CD4-positive, CD25-positive, alpha-beta regulatory T cell (primary cell): ENCODE measurements at regions not wholly inside any gene's neighbourhood (a gene's known extent, or its start where the extent isn't known, plus 50 kb on each side); places are given as distances from the start of the nearest gene placed in this dataset.

ENCODE experiments used
- ATAC-seq, 2 donors: fragments of 150-1000 bp; cut with Tn5 transposase; one replicate each; pipeline ENCODE4 v1.10.0; 2021; ENCODE audit warnings: low read depth in 2 of 2, moderate number of reproducible peaks in 2 of 2, moderate library complexity in 1 of 2
- DNase-seq, 3 donors: peaks; one replicate each; pipeline versions ENCODE4 v3.0.0 to v3.0.0-alpha.2; 2012 to 2022; ENCODE audit warnings: mixed read lengths in 1 of 3
- H3K27ac ChIP-seq: one replicate; pipeline ENCODE4 v1.7.0; 2013; ENCODE audit warnings: mild to moderate bottlenecking, low read length; ENCODE audit not compliant: insufficient read depth, poor library complexity, severe bottlenecking
- H3K27me3 ChIP-seq: one replicate; pipeline ENCODE4 v1.7.0; 2013; ENCODE audit warnings: low read length; ENCODE audit not compliant: control insufficient read depth, insufficient read depth
- H3K36me3 ChIP-seq: one replicate; pipeline ENCODE4 v1.7.0; 2013; ENCODE audit warnings: mild to moderate bottlenecking, low read length, moderate library complexity; ENCODE audit not compliant: control insufficient read depth, insufficient read depth
- H3K4me1 ChIP-seq: 2 replicates; pipeline ENCODE4 v1.7.0; 2013; ENCODE audit warnings: mild to moderate bottlenecking, low read length; ENCODE audit not compliant: insufficient read depth, control insufficient read depth, poor library complexity, severe bottlenecking
- H3K4me3 ChIP-seq: one replicate; pipeline ENCODE4 v1.7.0; 2013; ENCODE audit warnings: low read depth, mild to moderate bottlenecking, low read length, moderate library complexity
- H3K9me3 ChIP-seq, 2 experiments: 1 replicate in 1 of 2; 2 replicates in 1 of 2; pipeline ENCODE4 v1.7.0; 2013; ENCODE audit warnings: low read length in 2 of 2, mild to moderate bottlenecking in 1 of 2, moderate library complexity in 1 of 2; ENCODE audit not compliant: control insufficient read depth in 2 of 2
- H3K27ac Mint-ChIP-seq, 3 donors: one replicate each; pipeline ENCODE4 v1.8.0; 2020 to 2022; ENCODE audit warnings: mild to moderate bottlenecking in 3 of 3, mixed read lengths in 3 of 3, moderate library complexity in 2 of 3
- H3K27me3 Mint-ChIP-seq: one replicate; pipeline ENCODE4 v1.8.0; 2022; ENCODE audit warnings: mild to moderate bottlenecking, mixed read lengths
- H3K36me3 Mint-ChIP-seq: one replicate; pipeline ENCODE4 v1.8.0; 2020; ENCODE audit warnings: mixed read lengths
- H3K4me1 Mint-ChIP-seq, 4 donors: one replicate each; pipeline ENCODE4 v1.8.0; 2020 to 2022; ENCODE audit warnings: mixed read lengths in 4 of 4, mild to moderate bottlenecking in 1 of 4
- H3K4me3 Mint-ChIP-seq, 4 donors: one replicate each; pipeline ENCODE4 v1.8.0; 2020 to 2022; ENCODE audit warnings: mild to moderate bottlenecking in 4 of 4, mixed read lengths in 4 of 4, moderate library complexity in 3 of 4
- H3K9me3 Mint-ChIP-seq, 7 donors: one replicate each; pipeline ENCODE4 v1.8.0; 2020 to 2022; ENCODE audit warnings: mixed read lengths in 7 of 7, mild to moderate bottlenecking in 3 of 7, moderate library complexity in 2 of 7

DNA sequence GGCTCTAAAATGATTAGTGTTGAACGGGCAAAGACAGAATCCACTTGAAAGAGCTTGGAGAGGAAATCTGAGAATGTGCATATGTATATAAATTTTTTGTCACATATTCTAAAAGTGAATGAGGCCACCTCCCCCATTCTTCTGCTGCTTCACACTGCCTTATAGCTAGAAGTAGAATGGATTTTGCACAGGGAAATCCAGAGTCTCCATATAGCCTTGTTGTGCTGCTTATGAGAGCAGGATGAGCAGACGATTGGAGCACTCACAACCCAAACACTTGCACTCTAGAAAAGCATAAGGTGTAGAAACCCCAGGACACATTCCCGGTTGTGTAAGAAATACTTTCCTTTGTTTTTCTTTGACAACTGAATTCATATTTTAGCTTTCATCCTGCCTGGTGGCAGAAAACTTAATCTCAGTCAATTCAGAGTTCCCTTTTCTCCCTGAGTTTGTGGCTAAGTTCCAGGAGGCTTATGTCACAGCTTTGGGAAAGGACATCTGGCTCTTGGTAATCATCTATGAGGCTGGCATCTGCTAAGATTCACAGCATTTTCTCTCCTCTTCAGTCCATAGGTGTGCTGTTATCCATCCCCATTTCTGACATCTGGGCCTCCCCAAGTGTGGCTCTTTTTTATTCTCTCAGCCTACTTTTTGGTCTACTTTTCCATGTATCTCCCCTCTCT lies 188.4 kb upstream of the PFN2 start:
- Histone ChIP-seq H3K4me3 (no peak overlapping the region), H3K27ac (no peak overlapping the region), H3K36me3 (no peaks in the 10 kb centered on the region), H3K27me3 (no peaks in the 10 kb centered on the region), H3K4me1 (no peaks in the 10 kb centered on the region), H3K9me3 (peaks cover 0 to 4% of the 10 kb centered on the region in 2 experiments)
- Mint-ChIP-seq H3K27ac (no peak overlapping the region), H3K4me1 (no peaks in the 10 kb centered on the region), H3K36me3 (no peaks in the 10 kb centered on the region), H3K9me3 (peaks cover 0 to 5% (median 0%) of the 10 kb centered on the region in 7 donors), H3K4me3 (no peak overlapping the region), H3K27me3 (peaks cover 5% of the 10 kb centered on the region)
- DNase-seq (no peak), ATAC-seq (no peak)

- ATAC-seq (no peak), DNase-seq (no peak)
- H3K36me3 ChIP-seq = no peaks in the 10 kb centered on the region
These were observed 181.9 kb upstream of the PFN2 start for GRCh38 chr3:150152567-150152966.

GRCh38 chr3:150150633-150151032 lies 179.9 kb upstream of the PFN2 start:
- Histone ChIP-seq H3K27ac (no peak overlapping the region), H3K4me1 (no peaks in the 10 kb centered on the region), H3K4me3 (no peak overlapping the region), H3K27me3 (peaks cover 3% of the 10 kb centered on the region), H3K36me3 (no peaks in the 10 kb centered on the region), H3K9me3 (no peaks in the 10 kb centered on the region)
- H3K4me3 Mint-ChIP-seq = no peak overlapping the region
- ATAC-seq (no peak), DNase-seq (no peak)
- no peaks in the 10 kb centered on the region for H3K4me1 Mint-ChIP-seq
- no peaks in the 10 kb centered on the region for H3K27me3 Mint-ChIP-seq
- no peaks in the 10 kb centered on the region for H3K9me3 Mint-ChIP-seq
- H3K36me3 Mint-ChIP-seq = no peaks in the 10 kb centered on the region
- no peak overlapping the region for H3K27ac Mint-ChIP-seq

More at GRCh38 chr3:150152567-150152966, 181.9 kb upstream of the PFN2 start:
- H3K27ac ChIP-seq = no peak overlapping the region
- no peak overlapping the region for H3K27ac Mint-ChIP-seq
- no peaks in the 10 kb centered on the region for H3K27me3 Mint-ChIP-seq
- no peak overlapping the region for H3K4me3 Mint-ChIP-seq
- H3K36me3 Mint-ChIP-seq = no peaks in the 10 kb centered on the region
- H3K4me1 Mint-ChIP-seq = no peaks in the 10 kb centered on the region
- H3K4me3 ChIP-seq = no peak overlapping the region
- peaks cover 3% of the 10 kb centered on the region for H3K27me3 ChIP-seq
- H3K9me3 Mint-ChIP-seq = no peaks in the 10 kb centered on the region
- no peaks in the 10 kb centered on the region for H3K9me3 ChIP-seq
- no peaks in the 10 kb centered on the region for H3K4me1 ChIP-seq

DNA sequence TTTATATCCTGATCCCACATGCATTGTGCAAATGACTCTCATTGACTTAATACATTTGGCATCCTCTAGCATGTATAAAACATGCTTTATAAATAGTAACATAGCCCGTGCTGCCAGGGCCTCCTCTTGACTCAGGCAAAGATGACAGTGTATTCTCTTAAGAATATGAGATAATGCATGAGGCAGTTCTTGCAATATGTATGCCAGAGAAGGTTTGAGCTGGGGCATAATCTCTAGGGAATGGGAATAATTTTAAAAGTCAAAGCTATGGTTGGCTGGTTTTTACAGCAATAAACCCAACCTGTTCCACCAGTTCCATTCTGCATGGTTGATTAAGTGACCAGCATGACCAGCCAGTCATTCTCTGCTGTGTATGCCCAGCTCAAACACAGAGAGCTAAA lies 179.0 kb upstream of the PFN2 start:
- no peaks in the 10 kb centered on the region for H3K4me1 Mint-ChIP-seq
- no peaks in the 10 kb centered on the region for H3K27me3 Mint-ChIP-seq
- no peaks in the 10 kb centered on the region for H3K9me3 Mint-ChIP-seq
- DNase-seq = no peak
- H3K4me3 Mint-ChIP-seq = no peak overlapping the region
- H3K36me3 ChIP-seq = no peaks in the 10 kb centered on the region
- H3K27ac ChIP-seq = no peak overlapping the region
- H3K27me3 ChIP-seq = peaks cover 3% of the 10 kb centered on the region
- no peak overlapping the region for H3K27ac Mint-ChIP-seq
- no peak for ATAC-seq
- no peaks in the 10 kb centered on the region for H3K4me1 ChIP-seq
- H3K36me3 Mint-ChIP-seq = no peaks in the 10 kb centered on the region
- no peak overlapping the region for H3K4me3 ChIP-seq
- no peaks in the 10 kb centered on the region for H3K9me3 ChIP-seq

- H3K4me3 Mint-ChIP-seq = no peak overlapping the region
- Histone ChIP-seq H3K4me3 (no peak overlapping the region), H3K27me3 (peaks cover 3% of the 10 kb centered on the region), H3K36me3 (no peaks in the 10 kb centered on the region), H3K27ac (no peak overlapping the region), H3K9me3 (no peaks in the 10 kb centered on the region), H3K4me1 (no peaks in the 10 kb centered on the region)
- H3K27ac Mint-ChIP-seq = no peak overlapping the region
- no peaks in the 10 kb centered on the region for H3K4me1 Mint-ChIP-seq
- DNase-seq (no peak), ATAC-seq (no peak)
- H3K36me3 Mint-ChIP-seq = no peaks in the 10 kb centered on the region
- H3K27me3 Mint-ChIP-seq = no peaks in the 10 kb centered on the region
- no peaks in the 10 kb centered on the region for H3K9me3 Mint-ChIP-seq
These were observed 177.5 kb upstream of the PFN2 start for GRCh38 chr3:150148227-150148626.

GRCh38 chr3:150147776-150148175 lies 177.1 kb upstream of the PFN2 start:
- H3K36me3 ChIP-seq = no peaks in the 10 kb centered on the region
- no peak overlapping the region for H3K4me3 Mint-ChIP-seq
- H3K36me3 Mint-ChIP-seq = no peaks in the 10 kb centered on the region
- no peaks in the 10 kb centered on the region for H3K4me1 ChIP-seq
- no peaks in the 10 kb centered on the region for H3K27me3 Mint-ChIP-seq
- H3K27ac Mint-ChIP-seq = no peak overlapping the region
- no peak overlapping the region for H3K27ac ChIP-seq
- no peaks in the 10 kb centered on the region for H3K4me1 Mint-ChIP-seq
- DNase-seq (no peak), ATAC-seq (no peak)
- H3K9me3 Mint-ChIP-seq = no peaks in the 10 kb centered on the region
- no peak overlapping the region for H3K4me3 ChIP-seq
- H3K9me3 ChIP-seq = no peaks in the 10 kb centered on the region
- H3K27me3 ChIP-seq = peaks cover 3% of the 10 kb centered on the region

- H3K4me3 ChIP-seq = no peak overlapping the region
- H3K4me1 ChIP-seq = no peaks in the 10 kb centered on the region
- H3K4me3 Mint-ChIP-seq = no peak overlapping the region
- DNase-seq = no peak
- H3K27me3 Mint-ChIP-seq = no peaks in the 10 kb centered on the region
- H3K27ac ChIP-seq = no peak overlapping the region
- H3K4me1 Mint-ChIP-seq = no peaks in the 10 kb centered on the region
- H3K36me3 Mint-ChIP-seq = no peaks in the 10 kb centered on the region
- no peaks in the 10 kb centered on the region for H3K9me3 ChIP-seq
- H3K36me3 ChIP-seq = no peaks in the 10 kb centered on the region
- no peaks in the 10 kb centered on the region for H3K9me3 Mint-ChIP-seq
- H3K27me3 ChIP-seq = peaks cover 3% of the 10 kb centered on the region
- ATAC-seq = no peak
- no peak overlapping the region for H3K27ac Mint-ChIP-seq
These were observed 176.5 kb upstream of the PFN2 start for GRCh38 chr3:150146991-150147761.

DNA sequence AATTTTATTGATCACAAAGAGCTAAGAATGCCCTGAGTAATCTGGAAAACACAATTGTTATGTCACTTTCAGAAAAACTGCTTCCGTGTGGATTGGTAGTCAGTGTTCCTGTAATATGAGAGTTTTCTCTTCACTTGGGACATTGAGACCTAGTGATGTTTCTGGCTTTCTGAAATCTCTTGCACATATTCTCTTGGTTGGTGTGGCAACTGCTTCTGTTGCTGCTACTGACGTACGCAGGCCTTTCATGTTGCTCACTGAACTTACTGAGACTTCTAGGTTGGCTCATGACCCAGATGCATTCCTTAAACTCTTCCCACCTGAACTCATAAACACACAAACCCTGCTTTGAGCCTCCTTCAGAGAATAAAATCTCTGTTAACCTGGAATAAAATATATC lies 175.0 kb upstream of the PFN2 start:
- Histone ChIP-seq H3K27ac (no peak overlapping the region), H3K9me3 (no peaks in the 10 kb centered on the region), H3K27me3 (peaks cover 3% of the 10 kb centered on the region), H3K4me1 (no peaks in the 10 kb centered on the region), H3K36me3 (no peaks in the 10 kb centered on the region), H3K4me3 (no peak overlapping the region)
- H3K36me3 Mint-ChIP-seq = no peaks in the 10 kb centered on the region
- peaks cover 3% of the 10 kb centered on the region for H3K27me3 Mint-ChIP-seq
- ATAC-seq (no peak), DNase-seq (no peak)
- no peak overlapping the region for H3K27ac Mint-ChIP-seq
- no peaks in the 10 kb centered on the region for H3K9me3 Mint-ChIP-seq
- H3K4me3 Mint-ChIP-seq = no peak overlapping the region
- H3K4me1 Mint-ChIP-seq = no peaks in the 10 kb centered on the region
